ENCODE measurements at regions not wholly inside any gene's neighbourhood (a gene's known extent, or its start where the extent isn't known, plus 50 kb on each side); places are given as distances from the start of the nearest gene placed in this dataset.

GRCh38 chr3:159586571-159587202 is 401.9 kb upstream of the IL12A start:
- no peaks in the 10 kb centered on the region for H3K9me3 ChIP-seq
- H3K27ac ChIP-seq: no peak overlapping the region
- no peaks in the 10 kb centered on the region for H3K36me3 ChIP-seq
- H3K27me3 ChIP-seq: no peaks in the 10 kb centered on the region
- no peak for DNase-seq
- intact Hi-C loops (cut with DNase I; ENCODE audit: low total_unique reads) (no loop called here), in situ Hi-C loops (cut with MboI; ENCODE audit: low pct_ligation_motif_present in 1 of 4, low pct_unique_long_range_greater_than_20kb in 1 of 4, low sequenced_read_pairs in 3 of 4) (no loop called here)
- H3K4me3 ChIP-seq: no peak overlapping the region
- TF ChIP-seq POLR2A (IDR thresholded peaks at IDR 0.05) (no peak), CTCF (IDR thresholded peaks at IDR 0.05) (no peak), EP300 (IDR thresholded peaks at IDR 0.05; ENCODE audit: low read depth) (no peak), POLR2AphosphoS5 (IDR thresholded peaks at IDR 0.05) (no peak)
- H3K4me1 ChIP-seq: no peaks in the 10 kb centered on the region
- 24 to 25% methylated on average over 5 of the region's 5 CpGs for WGBS, 2 donors (ENCODE audit: low coverage in 1 of 2)

- Histone ChIP-seq H3K36me3 (no peaks in the 10 kb centered on the region), H3K9me3 (no peaks in the 10 kb centered on the region), H3K4me3 (no peak overlapping the region), H3K27me3 (no peaks in the 10 kb centered on the region), H3K27ac (no peak overlapping the region), H3K4me1 (no peaks in the 10 kb centered on the region)
- DNase-seq: no peak
- TF ChIP-seq CTCF (IDR thresholded peaks at IDR 0.05) (no peak), EP300 (IDR thresholded peaks at IDR 0.05; ENCODE audit: low read depth) (no peak), POLR2AphosphoS5 (IDR thresholded peaks at IDR 0.05) (no peak), POLR2A (IDR thresholded peaks at IDR 0.05) (no peak)
- in situ Hi-C loops (cut with MboI; ENCODE audit: low pct_ligation_motif_present in 1 of 4, low pct_unique_long_range_greater_than_20kb in 1 of 4, low sequenced_read_pairs in 3 of 4): no loop called here
- WGBS, 2 donors (ENCODE audit: low coverage in 1 of 2): 26 to 32% methylated on average over 2 to 3 of the region's 3 CpGs
- intact Hi-C loops (cut with DNase I; ENCODE audit: low total_unique reads): no loop called here
Measured at GRCh38 chr3:159593927-159594605, 394.6 kb upstream of the IL12A start.

GRCh38 chr3:159600291-159600690 is 388.3 kb upstream of the IL12A start:
- DNase-seq: no peak
- Histone ChIP-seq H3K36me3 (no peaks in the 10 kb centered on the region), H3K27ac (no peak overlapping the region), H3K9me3 (peaks cover 4 to 11% of the 10 kb centered on the region in 2 donors), H3K4me3 (no peak overlapping the region), H3K4me1 (no peaks in the 10 kb centered on the region), H3K27me3 (no peaks in the 10 kb centered on the region)
- in situ Hi-C loops (cut with MboI; ENCODE audit: low pct_ligation_motif_present in 1 of 4, low pct_unique_long_range_greater_than_20kb in 1 of 4, low sequenced_read_pairs in 3 of 4) (loop anchor here in 1 of 4 donors (25.0 kb wide), 1 partner anchor 412 kb away; no protein-coding TSS in a partner anchor), intact Hi-C loops (cut with DNase I; ENCODE audit: low total_unique reads) (no loop called here)
- TF ChIP-seq POLR2A (IDR thresholded peaks at IDR 0.05): no peak
- TF ChIP-seq POLR2AphosphoS5 (IDR thresholded peaks at IDR 0.05): no peak
- TF ChIP-seq EP300 (IDR thresholded peaks at IDR 0.05; ENCODE audit: low read depth): no peak
- no peak for TF ChIP-seq CTCF (IDR thresholded peaks at IDR 0.05)

- 38 to 63% methylated on average over 1 to 5 of the region's 5 CpGs for WGBS, 2 donors (ENCODE audit: low coverage in 1 of 2)
- no peak for DNase-seq
- no peaks in the 10 kb centered on the region for H3K4me1 ChIP-seq
- intact Hi-C loops (cut with DNase I; ENCODE audit: low total_unique reads): no loop called here
- in situ Hi-C loops (cut with MboI; ENCODE audit: low pct_ligation_motif_present in 1 of 4, low pct_unique_long_range_greater_than_20kb in 1 of 4, low sequenced_read_pairs in 3 of 4): loop anchor here in 1 of 4 donors (25.0 kb wide), 1 partner anchor 408 kb away; no protein-coding TSS in a partner anchor
- H3K36me3 ChIP-seq: no peaks in the 10 kb centered on the region
- H3K4me3 ChIP-seq: no peak overlapping the region
- H3K9me3 ChIP-seq: peaks cover 4 to 11% of the 10 kb centered on the region in 2 donors
- H3K27me3 ChIP-seq: no peaks in the 10 kb centered on the region
- no peak overlapping the region for H3K27ac ChIP-seq
- TF ChIP-seq EP300 (IDR thresholded peaks at IDR 0.05; ENCODE audit: low read depth): no peak
Measured at GRCh38 chr3:159604151-159604581, 384.5 kb upstream of the IL12A start.
